Epithelial cell of esophagus (primary cell): ENCODE measurements at regions not wholly inside any gene's neighbourhood (a gene's known extent, or its start where the extent isn't known, plus 50 kb on each side); places are given as distances from the start of the nearest gene placed in this dataset.

Source experiments
- DNase-seq: peaks from one replicate; pipeline ENCODE4 v3.0.0; 2010; ENCODE audit warnings: low read depth
- H3K4me3 ChIP-seq: 2 replicates; pipeline ENCODE4 v1.5.1; 2011; ENCODE audit warnings: mild to moderate bottlenecking, low read length, control low read depth
- CTCF ChIP-seq: IDR thresholded peaks from 2 replicates; pipeline ENCODE4 v1.5.1; 2011; ENCODE audit warnings: low read depth, mild to moderate bottlenecking, low read length, control low read depth, inconsistent platforms; ENCODE audit not compliant: insufficient read depth; ENCODE audit errors: missing control alignments

DNA sequence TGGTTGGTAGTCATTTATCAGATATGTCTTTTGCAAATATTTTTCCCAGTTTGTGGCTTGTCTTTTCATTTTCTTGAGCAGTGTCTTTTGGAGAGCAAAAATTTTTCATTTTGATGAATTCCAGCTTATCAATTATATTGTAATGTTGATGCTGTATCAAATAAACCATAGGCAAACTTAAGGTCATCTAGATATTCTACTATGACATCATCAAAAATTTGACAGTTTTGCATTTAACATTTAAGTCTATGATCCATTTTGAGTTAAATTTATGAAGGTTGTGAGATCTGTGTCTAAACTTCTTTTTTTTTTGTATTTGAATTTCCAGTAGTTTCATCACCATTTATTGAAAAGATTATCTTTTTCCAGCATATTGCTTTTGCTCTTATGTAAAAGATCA lies 505.5 kb upstream of the COX7C start:
- no peak for TF ChIP-seq CTCF
- no peak for DNase-seq
- no peak overlapping the region for H3K4me3 ChIP-seq

- H3K4me3 ChIP-seq: no peak overlapping the region
- TF ChIP-seq CTCF: no peak
- DNase-seq: no peak
Observed at GRCh38 chr5:86115164-86115563, 502.6 kb upstream of the COX7C start.

DNA sequence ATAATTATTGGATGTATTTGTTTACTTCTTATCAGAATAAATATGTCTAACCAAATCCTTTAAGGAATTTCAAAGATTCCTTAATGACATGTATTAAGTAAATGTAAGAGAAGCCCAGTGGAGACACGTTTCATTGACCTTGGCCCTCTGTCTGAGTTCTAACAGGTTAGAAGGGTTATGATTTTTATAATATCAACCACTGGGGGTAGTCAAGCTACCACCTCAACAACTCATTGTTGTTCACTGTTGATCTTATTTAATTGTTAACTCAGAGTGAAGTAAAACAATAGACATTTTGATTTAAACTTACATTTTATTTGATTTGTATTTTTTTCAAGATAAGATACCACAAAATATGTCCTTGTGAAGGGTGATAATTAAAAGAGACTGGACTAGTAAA lies 499.2 kb upstream of the COX7C start:
- H3K4me3 ChIP-seq: no peak overlapping the region
- no peak for TF ChIP-seq CTCF
- no peak for DNase-seq

DNA sequence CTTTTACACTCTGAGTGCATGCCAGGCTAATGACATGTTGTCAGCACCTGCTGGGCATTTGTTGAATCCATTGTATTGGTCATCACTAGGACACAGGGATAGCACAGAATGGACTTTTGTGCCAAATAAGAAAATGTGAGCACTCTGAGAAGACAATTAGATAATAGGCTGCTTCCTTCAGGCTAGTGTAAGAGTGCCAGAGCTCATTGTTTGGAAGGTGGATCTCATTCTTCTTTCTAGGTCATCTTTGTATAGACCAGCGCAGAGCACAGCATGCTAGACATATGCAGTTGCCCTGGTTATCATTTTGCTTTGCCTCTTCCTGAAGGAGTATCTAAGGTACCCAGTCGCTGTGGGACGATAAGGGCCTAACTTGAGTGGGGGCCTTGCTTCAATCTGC lies 493.4 kb upstream of the COX7C start:
- no peak for DNase-seq
- TF ChIP-seq CTCF: no peak
- H3K4me3 ChIP-seq: no peak overlapping the region

DNA sequence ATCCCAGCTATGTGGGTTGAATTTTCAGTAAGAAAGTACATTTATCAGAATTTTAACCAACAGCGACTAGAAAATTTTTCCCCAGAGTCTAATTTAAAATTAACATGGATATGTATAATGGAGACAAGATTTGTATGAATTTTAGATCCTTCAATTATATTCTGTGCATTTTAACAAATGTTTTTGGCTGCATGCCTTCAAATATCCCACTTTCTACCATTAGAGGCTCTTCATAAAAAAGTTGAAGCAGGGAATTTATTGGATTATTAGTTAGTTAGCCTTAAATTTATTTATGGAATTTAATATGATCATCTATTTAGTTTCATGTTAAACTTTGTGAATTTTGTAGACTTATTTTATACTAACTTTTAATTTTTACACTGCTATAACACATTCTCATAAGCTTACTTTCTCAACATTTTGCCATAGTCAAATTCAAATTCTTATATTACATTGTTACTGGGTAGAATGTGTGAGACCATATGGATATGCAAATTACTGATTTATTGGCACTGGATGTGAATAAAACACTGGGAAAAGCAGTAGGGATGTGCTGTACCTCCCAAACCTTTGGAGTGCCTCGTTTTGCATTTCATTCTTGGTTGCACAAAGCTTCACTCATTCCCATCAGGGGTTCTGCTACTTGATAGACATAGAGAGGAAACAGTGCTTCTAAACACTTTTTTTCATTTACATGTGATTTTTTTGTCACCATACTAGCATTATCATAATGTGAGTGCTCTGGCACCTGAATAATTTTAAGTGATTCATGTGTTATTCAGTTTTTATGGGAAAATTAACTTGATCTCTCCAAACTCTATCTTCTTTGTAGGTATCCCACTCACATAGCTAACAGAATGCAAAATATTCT lies 491.8 kb upstream of the COX7C start:
- no peak for TF ChIP-seq CTCF
- H3K4me3 ChIP-seq: no peak overlapping the region
- DNase-seq: no peak

- no peak overlapping the region for H3K4me3 ChIP-seq
- no peak for TF ChIP-seq CTCF
- DNase-seq: no peak
Observed at GRCh38 chr5:86127696-86128095, 490.0 kb upstream of the COX7C start.

DNA sequence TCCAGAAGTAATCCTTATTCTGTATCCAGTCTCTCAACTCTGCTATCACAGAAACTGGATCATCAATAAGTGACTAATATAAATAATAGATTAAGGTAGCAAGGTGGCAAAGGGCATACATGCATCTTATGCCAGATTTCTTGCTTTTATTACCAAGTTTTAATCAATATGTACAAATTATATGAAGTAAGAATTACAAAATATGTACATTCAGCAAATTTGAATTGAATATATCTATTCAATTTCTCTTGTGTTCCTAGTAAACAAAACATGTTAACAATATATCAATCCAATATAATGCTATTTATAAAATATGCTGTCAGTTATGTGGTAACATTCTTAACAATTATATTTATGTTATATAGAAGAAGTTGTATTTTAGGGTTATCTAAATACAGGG lies 488.7 kb upstream of the COX7C start:
- no peak overlapping the region for H3K4me3 ChIP-seq
- no peak for DNase-seq
- TF ChIP-seq CTCF: no peak
